Nephron (organoid): ENCODE measurements at regions not wholly inside any gene's neighbourhood (a gene's known extent, or its start where the extent isn't known, plus 50 kb on each side); places are given as distances from the start of the nearest gene placed in this dataset.

Experiments used
- H3K27ac Mint-ChIP-seq, 3 experiments: 2 replicates each; pipeline ENCODE4 v1.8.0; 2020; ENCODE audit warnings: mixed read lengths in 3 of 3, mild to moderate bottlenecking in 2 of 3, moderate library complexity in 1 of 3
- H3K27me3 Mint-ChIP-seq: 2 replicates; pipeline ENCODE4 v1.8.0; 2021; ENCODE audit warnings: low read depth, mild to moderate bottlenecking, moderate library complexity, mixed read lengths
- H3K36me3 Mint-ChIP-seq: 2 replicates; pipeline ENCODE4 v1.8.0; 2020; ENCODE audit warnings: low read depth, mixed read lengths
- H3K4me1 Mint-ChIP-seq: 2 replicates; pipeline ENCODE4 v1.8.0; 2020; ENCODE audit warnings: mixed read lengths
- H3K4me3 Mint-ChIP-seq, 3 experiments: 2 replicates each; pipeline ENCODE4 v1.8.0; 2020; ENCODE audit warnings: mild to moderate bottlenecking in 3 of 3, mixed read lengths in 3 of 3, moderate library complexity in 2 of 3
- H3K9me3 Mint-ChIP-seq: 2 replicates; pipeline ENCODE4 v1.8.0; 2020; ENCODE audit warnings: mixed read lengths
- CTCF ChIP-seq, 3 experiments: fragments of 200-600 bp; sonication (generic); IDR thresholded peaks; one replicate each; pipeline ENCODE4 v1.5.0; 2021; ENCODE audit warnings: antibody characterized with exemption in 3 of 3; ENCODE audit not compliant: unreplicated experiment in 3 of 3

DNA sequence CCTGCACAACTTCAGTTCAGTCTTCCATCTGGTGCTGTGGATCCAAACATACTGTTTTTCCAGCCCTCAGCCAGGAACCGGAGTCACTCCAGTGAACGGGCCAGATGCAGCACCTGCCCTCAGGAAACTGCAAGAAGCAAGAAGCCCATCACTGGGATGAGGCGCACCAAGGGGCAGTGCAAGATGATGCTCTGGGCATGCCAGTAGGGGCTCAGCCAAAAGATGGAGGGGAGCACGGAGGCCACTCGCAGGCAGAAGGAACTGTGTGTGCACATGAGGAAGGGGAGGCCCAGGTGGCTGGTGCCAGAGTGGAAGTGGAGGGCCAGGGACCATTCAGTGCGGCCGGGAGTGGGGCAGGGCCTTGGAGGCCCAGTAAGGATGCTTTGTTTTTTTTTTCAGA, 161.7 kb upstream of the MAMLD1 start:
- TF ChIP-seq CTCF (IDR thresholded peaks at IDR 0.05; ENCODE audit: unreplicated experiment in 3 of 3), result no peak
- peaks cover 10% of the 10 kb centered on the region for H3K9me3 Mint-ChIP-seq
- peaks cover 2% of the 10 kb centered on the region for H3K27me3 Mint-ChIP-seq
- H3K4me3 Mint-ChIP-seq, result no peak overlapping the region
- H3K27ac Mint-ChIP-seq, result no peak overlapping the region
- no peaks in the 10 kb centered on the region for H3K36me3 Mint-ChIP-seq
- H3K4me1 Mint-ChIP-seq, result peaks cover 7% of the 10 kb centered on the region

- no peak overlapping the region for H3K4me3 Mint-ChIP-seq
- peaks cover 3% of the 10 kb centered on the region for H3K27me3 Mint-ChIP-seq
- no peaks in the 10 kb centered on the region for H3K36me3 Mint-ChIP-seq
- H3K27ac Mint-ChIP-seq, result no peak overlapping the region
- H3K9me3 Mint-ChIP-seq, result peaks cover 10% of the 10 kb centered on the region
- H3K4me1 Mint-ChIP-seq, result peaks cover 7% of the 10 kb centered on the region
- no peak for TF ChIP-seq CTCF (IDR thresholded peaks at IDR 0.05; ENCODE audit: unreplicated experiment in 3 of 3)
Observed at GRCh38 chrX:150201841-150202240, 161.3 kb upstream of the MAMLD1 start.

GRCh38 chrX:150202641-150203247, 160.4 kb upstream of the MAMLD1 start:
- no peak for TF ChIP-seq CTCF (IDR thresholded peaks at IDR 0.05; ENCODE audit: unreplicated experiment in 3 of 3)
- no peaks in the 10 kb centered on the region for H3K36me3 Mint-ChIP-seq
- H3K4me3 Mint-ChIP-seq, result no peak overlapping the region
- H3K9me3 Mint-ChIP-seq, result peaks cover 10% of the 10 kb centered on the region
- H3K27ac Mint-ChIP-seq, result no peak overlapping the region
- peaks cover 3% of the 10 kb centered on the region for H3K27me3 Mint-ChIP-seq
- peaks cover 7% of the 10 kb centered on the region for H3K4me1 Mint-ChIP-seq

DNA sequence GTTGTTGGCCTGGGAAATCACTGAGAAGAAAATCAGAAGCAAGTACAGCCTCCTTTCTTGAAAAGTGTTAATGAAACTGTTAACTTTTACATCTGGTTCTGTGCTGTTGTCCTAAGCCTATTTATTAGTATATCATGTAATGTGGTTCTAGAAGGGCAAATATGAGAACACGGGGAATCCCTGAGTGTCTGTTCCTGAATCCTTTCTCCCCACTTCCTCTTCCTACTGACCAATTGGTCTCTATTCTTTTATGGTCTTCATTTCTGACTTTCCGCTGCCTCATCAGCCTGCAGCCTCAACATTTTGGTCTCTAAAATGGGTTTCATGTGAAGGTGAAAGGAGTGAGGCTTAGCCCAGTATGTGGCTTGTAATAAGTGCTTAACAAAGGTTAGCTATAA, 159.9 kb upstream of the MAMLD1 start:
- Mint-ChIP-seq H3K27ac (no peak overlapping the region), H3K4me1 (peaks cover 7% of the 10 kb centered on the region), H3K4me3 (no peak overlapping the region), H3K36me3 (no peaks in the 10 kb centered on the region), H3K9me3 (peaks cover 10% of the 10 kb centered on the region), H3K27me3 (peaks cover 3% of the 10 kb centered on the region)
- TF ChIP-seq CTCF (IDR thresholded peaks at IDR 0.05; ENCODE audit: unreplicated experiment in 3 of 3), result no peak

DNA sequence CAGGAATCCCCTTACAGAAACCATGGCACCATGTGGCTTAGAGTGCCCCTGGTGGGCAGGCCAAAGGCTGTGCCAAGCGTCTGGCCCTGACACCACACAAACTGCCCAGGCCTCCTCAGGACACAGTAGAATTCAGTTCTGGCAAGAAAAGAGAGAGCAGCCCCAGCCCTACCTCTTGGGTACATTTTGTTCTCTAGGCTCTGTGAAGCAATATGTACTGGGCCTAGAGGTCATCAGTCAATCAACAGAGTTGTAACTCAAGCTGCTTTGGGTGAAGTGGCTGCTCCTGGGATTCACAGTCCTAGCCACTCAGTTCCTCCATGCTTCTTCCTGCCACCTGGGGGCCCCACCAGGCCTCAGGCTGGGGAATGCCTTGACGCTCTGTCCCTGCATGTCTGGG, 158.1 kb upstream of the MAMLD1 start:
- Mint-ChIP-seq H3K36me3 (no peaks in the 10 kb centered on the region), H3K9me3 (peaks cover 11% of the 10 kb centered on the region), H3K27me3 (peaks cover 3% of the 10 kb centered on the region), H3K27ac (no peak overlapping the region), H3K4me1 (peaks cover 7% of the 10 kb centered on the region), H3K4me3 (no peak overlapping the region)
- TF ChIP-seq CTCF (IDR thresholded peaks at IDR 0.05; ENCODE audit: unreplicated experiment in 3 of 3), result no peak

DNA sequence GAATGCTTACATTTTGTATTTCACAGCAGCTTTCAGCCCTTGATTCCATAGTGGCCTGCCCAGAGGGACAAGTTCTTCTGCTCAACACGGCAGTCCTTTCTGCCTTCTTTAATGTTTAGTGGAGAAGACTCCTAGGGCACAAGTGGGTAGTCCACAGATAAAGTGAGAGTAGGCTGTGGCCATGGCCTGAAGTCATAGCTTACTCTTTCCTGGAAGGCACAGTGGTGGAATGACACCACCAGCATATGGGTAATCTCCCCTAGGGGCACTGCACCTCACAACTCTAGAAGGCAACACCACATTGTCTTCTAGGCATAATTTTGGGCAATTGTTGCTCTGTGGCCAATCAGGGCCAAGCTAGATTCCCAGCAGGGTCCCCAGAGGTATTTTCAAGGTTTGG, 155.4 kb upstream of the MAMLD1 start:
- TF ChIP-seq CTCF (IDR thresholded peaks at IDR 0.05; ENCODE audit: unreplicated experiment in 3 of 3), result no peak
- no peak overlapping the region for H3K4me3 Mint-ChIP-seq
- H3K27me3 Mint-ChIP-seq, result peaks cover 3% of the 10 kb centered on the region
- H3K27ac Mint-ChIP-seq, result no peak overlapping the region
- H3K9me3 Mint-ChIP-seq, result peaks cover 5% of the 10 kb centered on the region
- no peaks in the 10 kb centered on the region for H3K36me3 Mint-ChIP-seq
- peaks cover 9% of the 10 kb centered on the region for H3K4me1 Mint-ChIP-seq
